ENCODE measurements at regions not wholly inside any gene's neighbourhood (a gene's known extent, or its start where the extent isn't known, plus 50 kb on each side); places are given as distances from the start of the nearest gene placed in this dataset.
A peak's percentile ranks its signal among the peaks of the same experiment; 100 is the strongest.

GRCh38 chr5:164898705-164899104, 1393.3 kb downstream of the MAT2B start:
- Histone ChIP-seq H3K9me3 (no peaks in the 10 kb centered on the region), H3K36me3 (no peaks in the 10 kb centered on the region), H3K4me3 (ENCODE audit: low read depth, low read length) (no peak overlapping the region), H3K4me1 (no peaks in the 10 kb centered on the region), H3K27me3 (no peaks in the 10 kb centered on the region)
- DNase-seq: no peak
- no peak for TF ChIP-seq CTCF (IDR thresholded peaks at IDR 0.05; ENCODE audit: low read depth, low read length)

GRCh38 chr5:164909673-164910072, 1404.3 kb downstream of the MAT2B start:
- H3K27me3 ChIP-seq: no peaks in the 10 kb centered on the region
- no peaks in the 10 kb centered on the region for H3K36me3 ChIP-seq
- no peak for TF ChIP-seq CTCF (IDR thresholded peaks at IDR 0.05; ENCODE audit: low read depth, low read length)
- H3K4me3 ChIP-seq (ENCODE audit: low read depth, low read length): no peak overlapping the region
- peaks cover 6% of the 10 kb centered on the region for H3K4me1 ChIP-seq
- H3K9me3 ChIP-seq: no peaks in the 10 kb centered on the region
- DNase-seq: peak; percentile 20

GRCh38 chr5:164921722-164922121, 1416.3 kb downstream of the MAT2B start:
- no peak for DNase-seq
- Histone ChIP-seq H3K9me3 (no peaks in the 10 kb centered on the region; the same call in 1 of the 2 replicates), H3K4me3 (ENCODE audit: low read depth, low read length) (no peak overlapping the region), H3K36me3 (no peaks in the 10 kb centered on the region), H3K4me1 (no peaks in the 10 kb centered on the region), H3K27me3 (no peaks in the 10 kb centered on the region)
- no peak for TF ChIP-seq CTCF (IDR thresholded peaks at IDR 0.05; ENCODE audit: low read depth, low read length)

GRCh38 chr5:164934039-164934438, 1428.6 kb downstream of the MAT2B start:
- Histone ChIP-seq H3K9me3 (no peaks in the 10 kb centered on the region), H3K36me3 (no peaks in the 10 kb centered on the region), H3K4me1 (no peaks in the 10 kb centered on the region), H3K27me3 (no peaks in the 10 kb centered on the region), H3K4me3 (ENCODE audit: low read depth, low read length) (no peak overlapping the region)
- DNase-seq: no peak
- no peak for TF ChIP-seq CTCF (IDR thresholded peaks at IDR 0.05; ENCODE audit: low read depth, low read length)

GRCh38 chr5:164934561-164934960, 1429.1 kb downstream of the MAT2B start:
- Histone ChIP-seq H3K4me3 (ENCODE audit: low read depth, low read length) (no peak overlapping the region), H3K36me3 (no peaks in the 10 kb centered on the region), H3K4me1 (no peaks in the 10 kb centered on the region), H3K9me3 (no peaks in the 10 kb centered on the region), H3K27me3 (no peaks in the 10 kb centered on the region)
- TF ChIP-seq CTCF (IDR thresholded peaks at IDR 0.05; ENCODE audit: low read depth, low read length): no peak
- no peak for DNase-seq

- Histone ChIP-seq H3K4me1 (no peaks in the 10 kb centered on the region), H3K36me3 (no peaks in the 10 kb centered on the region), H3K4me3 (ENCODE audit: low read depth, low read length) (no peak overlapping the region), H3K9me3 (no peaks in the 10 kb centered on the region), H3K27me3 (no peaks in the 10 kb centered on the region)
- no peak for TF ChIP-seq CTCF (IDR thresholded peaks at IDR 0.05; ENCODE audit: low read depth, low read length)
- DNase-seq: no peak
Observed at GRCh38 chr5:164941132-164941531, 1435.7 kb downstream of the MAT2B start.

All from BE2C (cell line).